GM12892 (cell line): ENCODE measurements at regions not wholly inside any gene's neighbourhood (a gene's known extent, or its start where the extent isn't known, plus 50 kb on each side); places are given as distances from the start of the nearest gene placed in this dataset.

Source experiments
- POLR2A ChIP-seq: IDR thresholded peaks from 2 replicates; pipeline ENCODE4 v1.6.1; 2011; ENCODE audit warnings: low read depth, low read length, control low read depth
- POLR2AphosphoS5 ChIP-seq: IDR thresholded peaks from 2 replicates; pipeline ENCODE4 v1.6.1; 2011; ENCODE audit warnings: low read depth, low read length, control low read depth
- TAF1 ChIP-seq: IDR thresholded peaks from 2 replicates; pipeline ENCODE4 v1.6.1; 2011; ENCODE audit warnings: low read depth, mild to moderate bottlenecking, control low read depth, low read length, borderline replicate concordance

DNA sequence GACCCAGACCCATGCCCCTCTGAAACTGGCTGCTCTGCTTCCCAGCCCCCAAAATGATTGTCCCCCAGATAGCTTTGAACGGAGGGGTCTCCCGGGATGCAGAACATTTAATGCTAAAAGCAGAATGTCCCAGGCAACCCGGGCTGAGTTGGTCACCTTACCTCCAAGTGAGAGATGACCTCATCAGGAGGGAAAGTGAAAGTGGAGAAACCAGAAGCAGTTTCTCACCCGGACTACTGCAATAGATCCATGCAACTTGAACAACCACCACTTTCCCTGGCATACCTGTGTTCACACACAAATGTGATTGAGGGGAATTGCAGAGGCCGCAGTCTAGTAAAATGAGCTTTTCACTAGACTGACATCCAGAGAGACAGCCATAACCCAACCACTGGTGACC, 75.3 kb upstream of the NPAS2 start:
- TF ChIP-seq POLR2A (no peak), POLR2AphosphoS5 (no peak), TAF1 (no peak)
